NCI-H2081 treated with DMSO at 0.1 percent for 48 hours (cell line): ENCODE measurements at regions not wholly inside any gene's neighbourhood (a gene's known extent, or its start where the extent isn't known, plus 50 kb on each side); places are given as distances from the start of the nearest gene placed in this dataset.
"Not testable (repeated sequence)": the region's sequence is repeated elsewhere in the genome, so short reads cannot be mapped to it uniquely, and the experiment has no call there.

ENCODE experiments used
- DNase-seq: peaks from one replicate; lab custom pipeline; 2025; lab: John Stamatoyannopoulos, UW

- no peak for DNase-seq
Observed at GRCh38 chrX:34576864-34577263, 80.2 kb downstream of the TMEM47 start.

GRCh38 chrX:34565981-34566380 lies 91.1 kb downstream of the TMEM47 start:
- DNase-seq: no peak

GRCh38 chrX:34563804-34564203 lies 93.3 kb downstream of the TMEM47 start:
- DNase-seq: no peak

GRCh38 chrX:34563061-34563460 lies 94.0 kb downstream of the TMEM47 start:
- no peak for DNase-seq

- DNase-seq: no peak
Observed at GRCh38 chrX:34562006-34562405, 95.1 kb downstream of the TMEM47 start.

- no peak for DNase-seq
Observed at GRCh38 chrX:34560180-34560579, 96.9 kb downstream of the TMEM47 start.

GRCh38 chrX:34559325-34559724 lies 97.8 kb downstream of the TMEM47 start:
- DNase-seq: no peak

GRCh38 chrX:34557733-34558132 lies 99.4 kb downstream of the TMEM47 start:
- DNase-seq: no peak

- no peak for DNase-seq
Observed at GRCh38 chrX:34555481-34555880, 101.6 kb downstream of the TMEM47 start.

GRCh38 chrX:34546366-34546765 lies 110.7 kb downstream of the TMEM47 start:
- DNase-seq: no peak

- no peak for DNase-seq
Observed at GRCh38 chrX:34528081-34528480, 129.0 kb downstream of the TMEM47 start.

- no peak for DNase-seq
Observed at GRCh38 chrX:34521563-34521962, 135.5 kb downstream of the TMEM47 start.

- no peak for DNase-seq
Observed at GRCh38 chrX:34509394-34509793, 147.7 kb downstream of the TMEM47 start.

- DNase-seq: no peak
Observed at GRCh38 chrX:34503119-34503518, 154.0 kb downstream of the TMEM47 start.

GRCh38 chrX:34493086-34493485 lies 164.0 kb downstream of the TMEM47 start:
- no peak for DNase-seq

- DNase-seq: no peak
Observed at GRCh38 chrX:34491126-34491525, 166.0 kb downstream of the TMEM47 start.

- no peak for DNase-seq
Observed at GRCh38 chrX:34487364-34487763, 169.7 kb downstream of the TMEM47 start.

GRCh38 chrX:34483980-34484379 lies 173.1 kb downstream of the TMEM47 start:
- DNase-seq: no peak

GRCh38 chrX:34470507-34470906 lies 186.6 kb downstream of the TMEM47 start:
- no peak for DNase-seq

GRCh38 chrX:34467437-34467836 lies 189.6 kb downstream of the TMEM47 start:
- no peak for DNase-seq

- not testable (repeated sequence) for DNase-seq
Observed at GRCh38 chrX:34463220-34463619, 193.9 kb downstream of the TMEM47 start.

GRCh38 chrX:34457850-34458249 lies 199.2 kb downstream of the TMEM47 start:
- DNase-seq: not testable (repeated sequence)

GRCh38 chrX:34437586-34437985 lies 219.5 kb downstream of the TMEM47 start:
- DNase-seq: no peak

GRCh38 chrX:34426334-34426733 lies 230.8 kb downstream of the TMEM47 start:
- DNase-seq: no peak

GRCh38 chrX:34406580-34406979 lies 250.5 kb downstream of the TMEM47 start:
- DNase-seq: no peak
